GM13977 (cell line): ENCODE measurements at regions not wholly inside any gene's neighbourhood (a gene's known extent, or its start where the extent isn't known, plus 50 kb on each side); places are given as distances from the start of the nearest gene placed in this dataset.

Experiments used
- DNase-seq: peaks from one replicate; pipeline ENCODE4 v3.0.0; 2012; ENCODE audit warnings: low spot score
- in situ Hi-C: fragments of 300-500 bp; cut with MboI; formaldehyde crosslinking; loops from one replicate; pipeline ENCODE4 v1.12.0; 2022; ENCODE audit warnings: low sequenced_read_pairs, low pct_unique_long_range_greater_than_20kb, mixed read lengths, inconsistent platforms; ENCODE audit not compliant: unreplicated experiment
- TF ChIP-seq, protein P1 (sequence below): IDR thresholded peaks from 2 replicates; pipeline ENCODE4 v1.5.1; 2012; ENCODE audit warnings: mild to moderate bottlenecking, control low read depth; ENCODE audit not compliant: insufficient read depth; ENCODE audit errors: extremely low read depth, missing control alignments

DNA sequence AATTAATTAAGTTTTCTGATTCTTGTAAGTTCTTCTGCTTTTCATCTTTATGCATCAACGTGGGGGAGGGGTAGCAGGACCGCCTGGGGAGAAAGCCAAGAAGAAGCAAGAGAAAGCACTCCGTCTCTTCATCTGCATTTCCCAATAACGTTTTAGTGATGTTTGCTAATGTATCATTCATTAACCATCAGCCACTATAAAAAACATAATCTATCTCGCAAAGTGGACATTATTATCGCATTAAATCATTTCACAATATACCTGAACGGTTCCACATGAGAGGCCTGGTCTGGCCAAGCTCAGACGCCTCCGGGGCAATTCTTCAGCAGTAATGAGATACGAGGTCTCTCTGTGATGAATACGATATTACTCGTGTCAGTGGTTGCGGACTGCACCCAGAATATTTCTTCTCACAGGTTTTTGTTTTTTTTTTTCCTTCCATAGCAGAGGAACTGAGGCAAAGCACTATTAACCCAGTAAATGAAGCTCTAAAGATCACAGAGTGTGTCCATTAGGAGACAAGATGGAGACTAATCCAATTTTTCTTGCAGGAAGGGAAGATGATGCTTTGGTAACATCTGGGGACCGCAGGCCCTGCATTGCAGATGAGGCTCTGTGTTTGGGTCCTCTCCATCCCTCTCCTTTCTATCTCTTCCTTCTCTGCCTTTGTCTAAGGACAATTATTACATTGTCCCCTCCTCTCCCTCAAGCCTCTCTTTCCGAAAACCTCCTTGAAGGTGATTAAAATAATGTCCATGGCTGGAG lies 156.1 kb downstream of the SLC35B3 start:
- in situ Hi-C loops: no loop called here
- TF ChIP-seq, protein P1, sequence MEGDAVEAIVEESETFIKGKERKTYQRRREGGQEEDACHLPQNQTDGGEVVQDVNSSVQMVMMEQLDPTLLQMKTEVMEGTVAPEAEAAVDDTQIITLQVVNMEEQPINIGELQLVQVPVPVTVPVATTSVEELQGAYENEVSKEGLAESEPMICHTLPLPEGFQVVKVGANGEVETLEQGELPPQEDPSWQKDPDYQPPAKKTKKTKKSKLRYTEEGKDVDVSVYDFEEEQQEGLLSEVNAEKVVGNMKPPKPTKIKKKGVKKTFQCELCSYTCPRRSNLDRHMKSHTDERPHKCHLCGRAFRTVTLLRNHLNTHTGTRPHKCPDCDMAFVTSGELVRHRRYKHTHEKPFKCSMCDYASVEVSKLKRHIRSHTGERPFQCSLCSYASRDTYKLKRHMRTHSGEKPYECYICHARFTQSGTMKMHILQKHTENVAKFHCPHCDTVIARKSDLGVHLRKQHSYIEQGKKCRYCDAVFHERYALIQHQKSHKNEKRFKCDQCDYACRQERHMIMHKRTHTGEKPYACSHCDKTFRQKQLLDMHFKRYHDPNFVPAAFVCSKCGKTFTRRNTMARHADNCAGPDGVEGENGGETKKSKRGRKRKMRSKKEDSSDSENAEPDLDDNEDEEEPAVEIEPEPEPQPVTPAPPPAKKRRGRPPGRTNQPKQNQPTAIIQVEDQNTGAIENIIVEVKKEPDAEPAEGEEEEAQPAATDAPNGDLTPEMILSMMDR: no peak
- DNase-seq: no peak

DNA sequence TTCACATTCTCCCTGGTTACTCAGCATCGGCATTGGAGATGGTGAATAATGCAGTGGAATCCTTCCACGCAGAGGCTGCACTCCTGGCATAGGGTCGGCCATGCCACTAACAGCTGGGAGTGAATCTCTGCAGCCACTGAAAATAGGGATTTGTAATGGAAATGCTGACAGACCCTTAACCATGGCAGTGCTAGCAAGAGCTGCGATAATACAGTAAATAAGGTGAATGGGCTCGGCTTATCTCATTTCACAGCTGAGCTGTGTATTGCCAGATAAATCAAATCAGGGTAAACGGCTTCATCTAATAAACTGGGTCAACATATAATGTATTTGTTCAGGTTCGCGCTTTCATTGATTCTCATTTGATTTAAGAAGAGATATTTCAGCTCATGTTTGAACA lies 156.8 kb downstream of the SLC35B3 start:
- in situ Hi-C loops: no loop called here
- TF ChIP-seq, protein P1: no peak
- DNase-seq: no peak

DNA sequence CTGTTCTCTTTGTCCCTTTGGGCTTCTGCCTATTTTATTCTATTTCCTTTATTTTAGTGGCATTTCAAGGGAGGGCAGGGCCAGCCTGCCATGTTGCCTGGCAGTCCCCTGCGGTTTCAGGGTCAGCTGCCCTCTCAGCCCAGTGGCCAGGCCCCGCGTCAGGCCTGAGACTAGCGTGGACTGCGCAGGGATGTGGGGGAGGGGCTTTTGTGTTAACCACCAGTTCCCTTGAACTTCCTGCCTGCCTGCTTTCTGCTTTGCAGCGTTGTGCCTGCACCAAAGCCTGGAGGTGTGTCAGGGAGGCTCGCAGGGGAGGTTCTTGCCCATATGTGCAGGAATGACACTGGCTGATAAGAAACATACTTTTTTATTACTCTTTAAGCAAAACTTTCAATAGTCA lies 157.6 kb downstream of the SLC35B3 start:
- in situ Hi-C loops: no loop called here
- TF ChIP-seq, protein P1: no peak
- DNase-seq: no peak

DNA sequence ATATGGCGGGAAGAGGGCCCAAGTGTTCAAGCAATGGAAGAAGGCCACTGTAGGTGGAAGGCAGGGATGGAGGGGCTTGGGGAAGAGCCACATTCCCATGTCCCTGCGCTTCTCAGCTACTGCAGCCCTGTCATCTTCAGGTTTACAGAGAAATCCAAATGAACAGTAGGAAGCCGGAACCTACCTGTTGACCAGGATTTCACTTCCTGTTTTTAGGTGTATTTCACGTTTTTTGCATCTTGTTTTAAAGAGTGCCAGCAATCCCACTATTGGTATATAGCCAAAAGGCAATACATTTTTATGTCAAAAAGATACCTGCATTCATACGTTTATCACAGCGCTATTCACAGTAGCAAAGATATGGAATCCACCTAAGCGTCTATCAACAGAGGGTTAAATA lies 159.2 kb downstream of the SLC35B3 start:
- TF ChIP-seq, protein P1: no peak
- no peak for DNase-seq
- in situ Hi-C loops: no loop called here

DNA sequence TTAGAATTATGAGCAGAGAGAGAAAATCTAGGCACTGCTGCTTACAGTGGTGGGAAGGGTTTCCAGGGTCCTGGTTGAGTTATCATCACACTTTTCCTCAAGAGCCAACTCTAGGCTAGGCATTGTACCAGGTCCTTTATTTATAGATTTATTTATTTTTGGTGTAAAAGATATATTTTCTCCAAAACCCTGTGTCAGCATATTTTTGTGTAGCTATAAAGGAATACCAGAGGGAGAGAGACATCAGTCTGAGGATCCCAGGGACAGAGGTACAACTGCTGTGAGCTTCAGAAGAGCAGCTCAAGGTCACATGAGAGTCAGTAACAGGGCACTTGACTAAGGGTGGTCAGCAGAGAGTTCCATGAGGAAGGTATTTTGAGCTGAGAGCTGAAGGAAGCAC lies 159.7 kb downstream of the SLC35B3 start:
- in situ Hi-C loops: no loop called here

DNA sequence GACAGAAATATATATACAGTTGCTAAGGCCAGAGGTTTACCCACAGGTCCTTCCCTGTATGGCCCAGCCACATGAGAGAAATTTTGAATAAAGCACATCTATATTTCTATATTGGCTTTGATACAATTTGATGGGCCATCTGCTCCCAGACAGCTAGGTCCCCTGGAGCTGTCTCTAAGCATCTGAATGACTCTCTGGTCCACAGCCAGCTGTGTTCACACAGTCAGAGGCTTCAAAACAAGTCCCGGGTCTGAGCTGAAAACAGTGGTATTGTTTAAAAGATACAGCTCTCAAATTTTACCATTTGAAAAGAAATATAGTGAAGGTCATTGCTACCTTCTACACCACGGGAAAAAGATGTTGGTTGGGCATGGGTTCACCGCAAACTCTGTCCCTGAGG lies 161.1 kb downstream of the SLC35B3 start:
- TF ChIP-seq, protein P1: no peak
- no peak for DNase-seq

More for the DNA sequence above, 159.7 kb downstream of the SLC35B3 start:
- no peak for DNase-seq
- TF ChIP-seq, protein P1: no peak

More for the DNA sequence above, 161.1 kb downstream of the SLC35B3 start:
- in situ Hi-C loops: no loop called here
